ENCODE measurements at regions not wholly inside any gene's neighbourhood (a gene's known extent, or its start where the extent isn't known, plus 50 kb on each side); places are given as distances from the start of the nearest gene placed in this dataset.

DNA sequence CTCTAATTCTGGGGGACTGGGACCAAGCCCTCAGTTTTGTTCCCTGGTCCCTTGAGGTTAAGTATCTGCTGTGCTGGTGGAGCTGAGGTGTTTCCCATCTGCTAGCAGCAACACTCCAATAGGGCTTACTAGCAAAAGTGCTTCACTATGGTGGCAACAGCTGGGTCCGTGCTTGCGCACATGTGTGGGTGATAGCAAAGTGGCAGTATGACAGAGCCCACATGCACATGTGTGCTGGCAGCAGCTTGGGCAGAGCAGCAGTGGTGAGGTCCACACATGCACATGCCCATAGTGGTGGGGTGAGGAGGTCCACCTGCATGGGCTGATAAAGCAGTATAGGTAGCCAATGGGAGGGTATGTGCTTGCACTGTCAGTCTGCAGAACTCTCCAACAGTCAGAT, 1723.7 kb downstream of the SUCLG1 start:
- POLR2A ChIA-PET: no interaction called here
- no peak for ATAC-seq
- FAIRE-seq: no peak
- CTCF ChIA-PET: interaction anchor here (0.6 kb wide), 1 partner anchor 388 kb away, joined by 3 read pairs; no protein-coding TSS in a partner anchor
- no peak overlapping the region for H3K4me2 ChIP-seq
- 79% methylated on average over 2 of the region's 2 CpGs for WGBS (ENCODE audit: missing lambda C conversion rate)
- H3K27ac ChIP-seq: no peak overlapping the region
- TF ChIP-seq, protein P1, sequence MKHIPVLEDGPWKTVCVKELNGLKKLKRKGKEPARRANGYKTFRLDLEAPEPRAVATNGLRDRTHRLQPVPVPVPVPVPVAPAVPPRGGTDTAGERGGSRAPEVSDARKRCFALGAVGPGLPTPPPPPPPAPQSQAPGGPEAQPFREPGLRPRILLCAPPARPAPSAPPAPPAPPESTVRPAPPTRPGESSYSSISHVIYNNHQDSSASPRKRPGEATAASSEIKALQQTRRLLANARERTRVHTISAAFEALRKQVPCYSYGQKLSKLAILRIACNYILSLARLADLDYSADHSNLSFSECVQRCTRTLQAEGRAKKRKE (CRISPR knock-in tag; IDR thresholded peaks at IDR 0.05; ENCODE audit: low read depth): no peak
- no peak for TF ChIP-seq PHF8 (IDR thresholded peaks at IDR 0.05; ENCODE audit: borderline replicate concordance, low read depth)
- TF ChIP-seq TFCP2L1 (CRISPR knock-in tag; IDR thresholded peaks at IDR 0.05): no peak
- no peak for TF ChIP-seq KDM5A (IDR thresholded peaks at IDR 0.05)
- TF ChIP-seq MYC (IDR thresholded peaks at IDR 0.05; ENCODE audit: borderline replicate concordance, low read length): no peak
- no peak for TF ChIP-seq ELK1 (IDR thresholded peaks at IDR 0.05; ENCODE audit: low read depth, low read length)
- TF ChIP-seq, protein P2, sequence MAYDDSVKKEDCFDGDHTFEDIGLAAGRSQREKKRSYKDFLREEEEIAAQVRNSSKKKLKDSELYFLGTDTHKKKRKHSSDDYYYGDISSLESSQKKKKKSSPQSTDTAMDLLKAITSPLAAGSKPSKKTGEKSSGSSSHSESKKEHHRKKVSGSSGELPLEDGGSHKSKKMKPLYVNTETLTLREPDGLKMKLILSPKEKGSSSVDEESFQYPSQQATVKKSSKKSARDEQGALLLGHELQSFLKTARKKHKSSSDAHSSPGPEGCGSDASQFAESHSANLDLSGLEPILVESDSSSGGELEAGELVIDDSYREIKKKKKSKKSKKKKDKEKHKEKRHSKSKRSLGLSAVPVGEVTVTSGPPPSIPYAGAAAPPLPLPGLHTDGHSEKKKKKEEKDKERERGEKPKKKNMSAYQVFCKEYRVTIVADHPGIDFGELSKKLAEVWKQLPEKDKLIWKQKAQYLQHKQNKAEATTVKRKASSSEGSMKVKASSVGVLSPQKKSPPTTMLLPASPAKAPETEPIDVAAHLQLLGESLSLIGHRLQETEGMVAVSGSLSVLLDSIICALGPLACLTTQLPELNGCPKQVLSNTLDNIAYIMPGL (CRISPR knock-in tag; IDR thresholded peaks at IDR 0.05; ENCODE audit: borderline replicate concordance): no peak
- no peak for TF ChIP-seq REST (IDR thresholded peaks at IDR 0.05)
- TF ChIP-seq HDAC2 (IDR thresholded peaks at IDR 0.05): no peak
- TF ChIP-seq MAZ (IDR thresholded peaks at IDR 0.05; ENCODE audit: borderline replicate concordance, low read depth, low read length): no peak
- no peak for TF ChIP-seq RFX5 (IDR thresholded peaks at IDR 0.05)
- TF ChIP-seq FOSL2 (IDR thresholded peaks at IDR 0.05): no peak
- no peak for TF ChIP-seq FOSL2 (CRISPR knock-in tag; IDR thresholded peaks at IDR 0.05)
- TF ChIP-seq FOXS1 (CRISPR knock-in tag; IDR thresholded peaks at IDR 0.05): no peak
- TF ChIP-seq RARB (CRISPR knock-in tag; IDR thresholded peaks at IDR 0.05): no peak
- TF ChIP-seq, protein P3, sequence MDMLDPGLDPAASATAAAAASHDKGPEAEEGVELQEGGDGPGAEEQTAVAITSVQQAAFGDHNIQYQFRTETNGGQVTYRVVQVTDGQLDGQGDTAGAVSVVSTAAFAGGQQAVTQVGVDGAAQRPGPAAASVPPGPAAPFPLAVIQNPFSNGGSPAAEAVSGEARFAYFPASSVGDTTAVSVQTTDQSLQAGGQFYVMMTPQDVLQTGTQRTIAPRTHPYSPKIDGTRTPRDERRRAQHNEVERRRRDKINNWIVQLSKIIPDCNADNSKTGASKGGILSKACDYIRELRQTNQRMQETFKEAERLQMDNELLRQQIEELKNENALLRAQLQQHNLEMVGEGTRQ (IDR thresholded peaks at IDR 0.05): no peak
- no peak for TF ChIP-seq KDM1A (IDR thresholded peaks at IDR 0.05; ENCODE audit: low read depth)
- no peak for TF ChIP-seq FOSB (CRISPR knock-in tag; IDR thresholded peaks at IDR 0.05)
- TF ChIP-seq, protein P4, sequence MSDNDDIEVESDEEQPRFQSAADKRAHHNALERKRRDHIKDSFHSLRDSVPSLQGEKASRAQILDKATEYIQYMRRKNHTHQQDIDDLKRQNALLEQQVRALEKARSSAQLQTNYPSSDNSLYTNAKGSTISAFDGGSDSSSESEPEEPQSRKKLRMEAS (IDR thresholded peaks at IDR 0.05): no peak
- no peak for TF ChIP-seq NR3C1 (IDR thresholded peaks at IDR 0.05)
- no peak for TF ChIP-seq JUN (IDR thresholded peaks at IDR 0.05)
- no peaks in the 10 kb centered on the region for H3K4me1 ChIP-seq
- no peak for DNase-seq (ENCODE audit: low read depth in 1 of 2, low spot score in 1 of 2)
- no peak overlapping the region for H3K4me3 ChIP-seq
- H3K9me3 ChIP-seq: no peaks in the 10 kb centered on the region; the same call in 2 of the 3 replicates
